Kidney (tissue), 13 donors: ENCODE measurements at regions not wholly inside any gene's neighbourhood (a gene's known extent, or its start where the extent isn't known, plus 50 kb on each side); places are given as distances from the start of the nearest gene placed in this dataset.

Experiments
- DNase-seq, 5 donors: peaks; one replicate each; pipeline ENCODE4 v3.0.0-alpha.2; 2013 to 2020
- FAIRE-seq: peaks from 2 replicates; lab custom pipeline; 2012; peaks lifted over from hg19 to GRCh38; lab: Jason Lieb, UNC
- H3K27ac ChIP-seq, 2 donors: one replicate each; pipeline ENCODE4 v1.7.0; 2013; ENCODE audit warnings: low read depth in 2 of 2, low read length in 2 of 2, inconsistent platforms in 1 of 2
- H3K27me3 ChIP-seq: one replicate; pipeline ENCODE4 v1.7.1; 2013; ENCODE audit warnings: low read length, inconsistent platforms; ENCODE audit not compliant: control insufficient read depth, insufficient read depth
- H3K36me3 ChIP-seq, 3 donors: one replicate each; pipeline versions ENCODE4 v1.7.0 to v1.7.1; 2013; ENCODE audit warnings: low read length in 3 of 3, control low read depth in 1 of 3, inconsistent platforms in 1 of 3; ENCODE audit not compliant: insufficient read depth in 3 of 3, control insufficient read depth in 2 of 3
- H3K4me1 ChIP-seq, 3 donors: one replicate each; pipeline versions ENCODE4 v1.7.0 to v1.7.1; 2013; ENCODE audit warnings: low read length in 3 of 3, inconsistent platforms in 1 of 3, low read depth in 1 of 3; ENCODE audit not compliant: control insufficient read depth in 2 of 3, insufficient read depth in 2 of 3
- H3K4me3 ChIP-seq, 3 donors: one replicate each; pipeline versions ENCODE4 v1.7.0 to v1.8.1; 2013; ENCODE audit warnings: low read length in 3 of 3, control low read depth in 1 of 3, inconsistent platforms in 1 of 3
- H3K9ac ChIP-seq, 3 donors: one replicate each; pipeline versions ENCODE4 v1.7.0 to v1.7.1; 2013; ENCODE audit warnings: low read length in 3 of 3, control low read depth in 1 of 3, inconsistent platforms in 1 of 3
- H3K9me3 ChIP-seq, 3 donors: one replicate each; pipeline versions ENCODE4 v1.7.0 to v1.7.1; 2013; ENCODE audit warnings: low read length in 3 of 3, control low read depth in 1 of 3, inconsistent platforms in 1 of 3; ENCODE audit not compliant: control insufficient read depth in 2 of 3, insufficient read depth in 1 of 3
- CTCF ChIP-seq: IDR thresholded peaks from 3 replicates; pipeline ENCODE4 v1.5.1; 2012; ENCODE audit warnings: mild to moderate bottlenecking, moderate library complexity, borderline replicate concordance; ENCODE audit not compliant: insufficient read depth; ENCODE audit errors: extremely low read depth
- intact Hi-C: fragments of 100-400 bp; cut with DNase I; formaldehyde crosslinking; loops from one replicate; pipeline ENCODE4 v1.11.1; 2022
- donor health status: control.
- donor health status: control.
- donor health status: control.
- donor health status: control.
- donor health status: control.
- donor health status: DM: yes; HTN: yes; CAD: no.
- donor health status: Normal renal cell carcinoma (clear cell type).

- no peak overlapping the region for H3K27ac ChIP-seq
- H3K36me3 ChIP-seq, result no peaks in the 10 kb centered on the region
- no peak overlapping the region for H3K4me3 ChIP-seq
- TF ChIP-seq CTCF, result no peak
- intact Hi-C loops, result no loop called here
- H3K9me3 ChIP-seq, result no peaks in the 10 kb centered on the region
- DNase-seq (no peak), FAIRE-seq (no peak)
- no peaks in the 10 kb centered on the region for H3K4me1 ChIP-seq
- no peak overlapping the region for H3K9ac ChIP-seq
- no peaks in the 10 kb centered on the region for H3K27me3 ChIP-seq
Measured at GRCh38 chr13:107220245-107220644, 652.3 kb upstream of the ARGLU1 start.

GRCh38 chr13:107217251-107217650 lies 649.3 kb upstream of the ARGLU1 start:
- no peak for FAIRE-seq
- intact Hi-C loops, result no loop called here

GRCh38 chr13:107216046-107216755 lies 648.3 kb upstream of the ARGLU1 start:
- Histone ChIP-seq H3K4me3 (no peak overlapping the region), H3K27ac (no peak overlapping the region), H3K9ac (no peak overlapping the region), H3K36me3 (no peaks in the 10 kb centered on the region), H3K4me1 (no peaks in the 10 kb centered on the region), H3K9me3 (no peaks in the 10 kb centered on the region), H3K27me3 (no peaks in the 10 kb centered on the region)
- intact Hi-C loops, result no loop called here
- FAIRE-seq, result no peak
- TF ChIP-seq CTCF, result no peak
- no peak for DNase-seq

More at GRCh38 chr13:107217251-107217650, 649.3 kb upstream of the ARGLU1 start:
- H3K9me3 ChIP-seq, result no peaks in the 10 kb centered on the region
- no peak overlapping the region for H3K4me3 ChIP-seq
- no peak overlapping the region for H3K27ac ChIP-seq
- no peaks in the 10 kb centered on the region for H3K4me1 ChIP-seq
- no peaks in the 10 kb centered on the region for H3K27me3 ChIP-seq
- DNase-seq, result no peak
- TF ChIP-seq CTCF, result no peak
- H3K9ac ChIP-seq, result no peak overlapping the region
- no peaks in the 10 kb centered on the region for H3K36me3 ChIP-seq
